HCT116 (cell line): ENCODE measurements at regions not wholly inside any gene's neighbourhood (a gene's known extent, or its start where the extent isn't known, plus 50 kb on each side); places are given as distances from the start of the nearest gene placed in this dataset.

Experiments
- CTCF ChIP-seq, 3 experiments: fragments of 200-600 bp in 1 of 3; sonication (generic) in 1 of 3; IDR thresholded peaks in 2 of 3; conservative IDR thresholded peaks in 1 of 3; 2 replicates each; pipeline ENCODE4 v1.5.1; 2012 to 2017; ENCODE audit warnings: low read depth in 2 of 3, low read length in 2 of 3, antibody characterized with exemption in 1 of 3, borderline replicate concordance in 1 of 3, control low read depth in 1 of 3, mild to moderate bottlenecking in 1 of 3, mixed read lengths in 1 of 3, mixed run types in 1 of 3, moderate library complexity in 1 of 3; ENCODE audit not compliant: insufficient read depth in 1 of 3
- EZH2 ChIP-seq: fragments of 200-600 bp; sonication (generic); IDR thresholded peaks from 2 replicates; pipeline ENCODE4 v1.6.1; 2017; ENCODE audit warnings: antibody characterized with exemption, mixed run types
- EZH2phosphoT487 ChIP-seq: fragments of 200-600 bp; IDR thresholded peaks from 2 replicates; pipeline ENCODE4 v1.6.1; 2018; ENCODE audit warnings: antibody characterized with exemption, borderline replicate concordance
- JUND ChIP-seq: IDR thresholded peaks from 2 replicates; pipeline ENCODE4 v1.6.1; 2012
- MAX ChIP-seq: IDR thresholded peaks from 2 replicates; pipeline ENCODE4 v1.6.1; 2012
- POLR2A ChIP-seq: IDR thresholded peaks from 2 replicates; pipeline ENCODE4 v1.7.0; 2011; ENCODE audit warnings: borderline replicate concordance; ENCODE audit not compliant: insufficient read depth, insufficient read length; ENCODE audit errors: extremely low read depth
- POLR2AphosphoS5 ChIP-seq: IDR thresholded peaks from 2 replicates; pipeline ENCODE4 v1.6.1; 2011; ENCODE audit warnings: mild to moderate bottlenecking, low read depth, low read length, moderate library complexity
- REST ChIP-seq: IDR thresholded peaks from 2 replicates; pipeline ENCODE4 v1.6.1; 2012; ENCODE audit warnings: low read depth
- SIN3A ChIP-seq: IDR thresholded peaks from 2 replicates; pipeline ENCODE4 v1.6.1; 2012; ENCODE audit warnings: low read depth
- SP1 ChIP-seq: IDR thresholded peaks from 2 replicates; pipeline ENCODE4 v1.6.1; 2012; ENCODE audit warnings: low read depth
- SRF ChIP-seq: IDR thresholded peaks from 2 replicates; pipeline ENCODE4 v1.6.1; 2012; ENCODE audit warnings: low read depth
- YY1 ChIP-seq: IDR thresholded peaks from 2 replicates; pipeline ENCODE4 v1.6.1; 2011; ENCODE audit warnings: low read length, low read depth, moderate library complexity, mild to moderate bottlenecking; ENCODE audit not compliant: insufficient replicate concordance; ENCODE audit errors: extremely low read depth
- ZBTB33 ChIP-seq: IDR thresholded peaks from 2 replicates; pipeline ENCODE4 v1.6.1; 2011; ENCODE audit warnings: mild to moderate bottlenecking, low read length, moderate library complexity; ENCODE audit not compliant: insufficient replicate concordance; ENCODE audit errors: extremely low read depth

GRCh38 chr1:71135571-71135970, 54.7 kb upstream of the ZRANB2 start:
- TF ChIP-seq SP1 (no peak), SRF (no peak), CTCF (IDR thresholded peaks at IDR 0.05 in 2 of 3, conservative IDR thresholded peaks at IDR 0.05 in 1 of 3; ENCODE audit: borderline replicate concordance in 1 of 3, insufficient read depth in 1 of 3, low read depth in 2 of 3, low read length in 2 of 3) (no peak), POLR2AphosphoS5 (no peak), JUND (no peak), MAX (no peak), POLR2A (no peak), EZH2phosphoT487 (no peak), EZH2 (no peak), ZBTB33 (no peak), YY1 (no peak), SIN3A (no peak), REST (no peak)
